Suppressor macrophage treated with lipopolysaccharide for 4 hours (primary cell): ENCODE measurements at regions not wholly inside any gene's neighbourhood (a gene's known extent, or its start where the extent isn't known, plus 50 kb on each side); places are given as distances from the start of the nearest gene placed in this dataset.
A peak's percentile ranks its signal among the peaks of the same experiment; 100 is the strongest.

ENCODE experiments used
- DNase-seq: peaks from one replicate; pipeline ENCODE4 v3.0.0-alpha.2; 2020

GRCh38 chr3:117135207-117135606 lies 425.6 kb downstream of the TUSC7 start:
- DNase-seq, result no peak

- no peak for DNase-seq
These were observed 426.4 kb downstream of the TUSC7 start for GRCh38 chr3:117136003-117136402.

- no peak for DNase-seq
These were observed 427.5 kb downstream of the TUSC7 start for GRCh38 chr3:117137065-117137464.

GRCh38 chr3:117139681-117140080 lies 430.1 kb downstream of the TUSC7 start:
- no peak for DNase-seq

- no peak for DNase-seq
These were observed 432.2 kb downstream of the TUSC7 start for GRCh38 chr3:117141812-117142211.

GRCh38 chr3:117144853-117145252 lies 435.3 kb downstream of the TUSC7 start:
- DNase-seq, result peak; percentile 3

- no peak for DNase-seq
These were observed 436.1 kb downstream of the TUSC7 start for GRCh38 chr3:117145677-117146076.

- DNase-seq, result no peak
These were observed 437.0 kb downstream of the TUSC7 start for GRCh38 chr3:117146571-117146970.

GRCh38 chr3:117149584-117149983 lies 440.0 kb downstream of the TUSC7 start:
- no peak for DNase-seq

GRCh38 chr3:117150628-117151027 lies 441.0 kb downstream of the TUSC7 start:
- DNase-seq, result no peak

- no peak for DNase-seq
These were observed 450.6 kb downstream of the TUSC7 start for GRCh38 chr3:117160176-117160575.

GRCh38 chr3:117161816-117162215 lies 452.2 kb downstream of the TUSC7 start:
- no peak for DNase-seq

GRCh38 chr3:117165176-117165575 lies 455.6 kb downstream of the TUSC7 start:
- DNase-seq, result no peak

- DNase-seq, result no peak
These were observed 456.0 kb downstream of the TUSC7 start for GRCh38 chr3:117165601-117166051.

- no peak for DNase-seq
These were observed 459.3 kb downstream of the TUSC7 start for GRCh38 chr3:117168896-117169295.

- DNase-seq, result no peak
These were observed 460.5 kb downstream of the TUSC7 start for GRCh38 chr3:117170094-117170493.

- no peak for DNase-seq
These were observed 461.5 kb downstream of the TUSC7 start for GRCh38 chr3:117171124-117171523.

- no peak for DNase-seq
These were observed 462.8 kb downstream of the TUSC7 start for GRCh38 chr3:117172426-117172825.

- no peak for DNase-seq
These were observed 471.6 kb downstream of the TUSC7 start for GRCh38 chr3:117181222-117181621.

- DNase-seq, result no peak
These were observed 475.0 kb downstream of the TUSC7 start for GRCh38 chr3:117184574-117184973.

- DNase-seq, result no peak
These were observed 481.7 kb downstream of the TUSC7 start for GRCh38 chr3:117191245-117191644.

- no peak for DNase-seq
These were observed 483.3 kb downstream of the TUSC7 start for GRCh38 chr3:117192888-117193287.

- DNase-seq, result no peak
These were observed 483.8 kb downstream of the TUSC7 start for GRCh38 chr3:117193390-117193789.

- DNase-seq, result no peak
These were observed 485.5 kb downstream of the TUSC7 start for GRCh38 chr3:117195034-117195433.

GRCh38 chr3:117200962-117201361 lies 491.4 kb downstream of the TUSC7 start:
- no peak for DNase-seq
